ENCODE measurements at regions not wholly inside any gene's neighbourhood (a gene's known extent, or its start where the extent isn't known, plus 50 kb on each side); places are given as distances from the start of the nearest gene placed in this dataset.

DNA sequence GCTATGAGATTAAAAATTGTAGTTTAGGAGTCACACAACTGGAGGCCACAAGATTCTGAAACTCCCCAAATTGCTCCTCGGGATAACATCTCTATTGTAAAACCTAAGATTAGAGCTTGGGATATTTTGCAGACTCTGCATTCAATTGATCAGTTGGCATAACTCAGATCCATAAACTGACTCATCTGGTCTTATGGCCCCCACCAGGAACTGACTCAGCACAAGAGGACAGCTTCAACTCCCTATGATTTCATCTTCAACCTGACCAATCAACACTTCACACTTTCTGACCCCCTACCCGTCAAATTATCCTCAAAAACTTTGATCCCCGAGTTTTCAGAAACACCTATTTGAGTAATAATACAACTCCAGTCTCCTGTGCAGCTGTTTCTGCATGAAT is 257.3 kb downstream of the HAO1 start:
- POLR2A ChIA-PET = no interaction called here
- TF ChIP-seq ZNF383 (CRISPR knock-in tag; IDR thresholded peaks at IDR 0.05; ENCODE audit: borderline replicate concordance) (no peak), ZBTB20 (CRISPR knock-in tag; IDR thresholded peaks at IDR 0.05; ENCODE audit: borderline replicate concordance, low read depth) (no peak), RORA (CRISPR knock-in tag; IDR thresholded peaks at IDR 0.05) (no peak), HNF4G (IDR thresholded peaks at IDR 0.05; ENCODE audit: borderline replicate concordance, low read depth, low read length) (no peak), HNF4G (CRISPR knock-in tag; IDR thresholded peaks at IDR 0.05; ENCODE audit: borderline replicate concordance, low read depth) (no peak), ZBTB8A (CRISPR knock-in tag; IDR thresholded peaks at IDR 0.05; ENCODE audit: borderline replicate concordance, low read depth) (no peak), HMG20A (CRISPR knock-in tag; IDR thresholded peaks at IDR 0.05; ENCODE audit: borderline replicate concordance) (no peak), KDM2A (CRISPR knock-in tag; IDR thresholded peaks at IDR 0.05; ENCODE audit: borderline replicate concordance, low read depth) (no peak), KMT2B (CRISPR knock-in tag; IDR thresholded peaks at IDR 0.05) (no peak)
- TF ChIP-seq, protein P1, sequence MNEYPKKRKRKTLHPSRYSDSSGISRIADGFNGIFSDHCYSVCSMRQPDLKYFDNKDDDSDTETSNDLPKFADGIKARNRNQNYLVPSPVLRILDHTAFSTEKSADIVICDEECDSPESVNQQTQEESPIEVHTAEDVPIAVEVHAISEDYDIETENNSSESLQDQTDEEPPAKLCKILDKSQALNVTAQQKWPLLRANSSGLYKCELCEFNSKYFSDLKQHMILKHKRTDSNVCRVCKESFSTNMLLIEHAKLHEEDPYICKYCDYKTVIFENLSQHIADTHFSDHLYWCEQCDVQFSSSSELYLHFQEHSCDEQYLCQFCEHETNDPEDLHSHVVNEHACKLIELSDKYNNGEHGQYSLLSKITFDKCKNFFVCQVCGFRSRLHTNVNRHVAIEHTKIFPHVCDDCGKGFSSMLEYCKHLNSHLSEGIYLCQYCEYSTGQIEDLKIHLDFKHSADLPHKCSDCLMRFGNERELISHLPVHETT (CRISPR knock-in tag; conservative IDR thresholded peaks at IDR 0.05) = no peak
- H3K36me3 ChIP-seq (replicated peaks in 1 of 2; ENCODE audit: control insufficient read depth in 1 of 2, insufficient read depth in 2 of 2, low read length in 2 of 2) = no peaks in the 10 kb centered on the region
- H3K27me3 ChIP-seq (ENCODE audit: control insufficient read depth in 1 of 2, insufficient read depth in 2 of 2, low read length in 2 of 2) = no peaks in the 10 kb centered on the region
- WGBS (ENCODE audit: low lambda C conversion rate) = under 1% methylated on average over 3 of the region's 3 CpGs
- no peaks in the 10 kb centered on the region for H4K20me1 ChIP-seq (ENCODE audit: insufficient read depth, low read length)
- H3K4me2 ChIP-seq (ENCODE audit: low read depth, low read length) = no peak overlapping the region
- no peaks in the 10 kb centered on the region for H3K79me2 ChIP-seq (ENCODE audit: insufficient read depth, low read length)
- CTCF ChIA-PET (ENCODE audit: low intra/inter-chr PET ratio, low total read pairs) = no interaction called here
- intact Hi-C loops (cut with micrococcal nuclease; ENCODE audit: unreplicated experiment) = no loop called here
- ATAC-seq = no peak
- no peaks in the 10 kb centered on the region for H3K4me1 ChIP-seq (ENCODE audit: insufficient read depth, low read length)
- H2AFZ ChIP-seq (ENCODE audit: low read length) = no peak overlapping the region
- H3K9me3 ChIP-seq (ENCODE audit: low read length) = no peaks in the 10 kb centered on the region
- DNase-seq (ENCODE audit: low spot score) = no peak
- in situ Hi-C loops (cut with HindIII; ENCODE audit: extremely low pct_ligation_motif_present, low pct_unique_long_range_greater_than_20kb) = no loop called here
- H3K27ac ChIP-seq (ENCODE audit: extremely low read length, insufficient read depth, low read length) = no peak overlapping the region
- BruUV-seq (replicated peaks) = no TSS peak
- FAIRE-seq = no peak
- no peak overlapping the region for H3K9ac ChIP-seq (ENCODE audit: insufficient read depth, low read depth, low read length)
- H3K4me3 ChIP-seq (replicated peaks in 1 of 3; ENCODE audit: insufficient read depth in 1 of 3, low read depth in 2 of 3, low read length in 3 of 3) = no peak overlapping the region
